Lower lobe of right lung (tissue), 2 donors: ENCODE measurements at regions not wholly inside any gene's neighbourhood (a gene's known extent, or its start where the extent isn't known, plus 50 kb on each side); places are given as distances from the start of the nearest gene placed in this dataset.

Source experiments
- ATAC-seq, 2 donors: fragments of 200-7000 bp; cut with Tn5 transposase; one replicate each; pipeline ENCODE4 v1.9.1; 2020 to 2022; ENCODE audit warnings: mild to moderate bottlenecking in 2 of 2, moderate library complexity in 2 of 2
- DNase-seq: peaks from one replicate; pipeline ENCODE4 v3.0.0-alpha.2; 2020
- H3K27ac ChIP-seq: fragments of 200-600 bp; one replicate; pipeline ENCODE4 v1.8.0; 2022
- H3K27me3 ChIP-seq: fragments of 200-600 bp; one replicate; pipeline ENCODE4 v1.8.0; 2022; ENCODE audit warnings: low read depth
- H3K36me3 ChIP-seq: fragments of 200-600 bp; one replicate; pipeline ENCODE4 v1.8.0; 2022; ENCODE audit warnings: mild to moderate bottlenecking
- H3K4me1 ChIP-seq: fragments of 200-600 bp; one replicate; pipeline ENCODE4 v1.8.0; 2022
- H3K4me3 ChIP-seq: fragments of 200-600 bp; one replicate; pipeline ENCODE4 v1.8.0; 2022; ENCODE audit warnings: mild to moderate bottlenecking
- H3K9me3 ChIP-seq: fragments of 200-600 bp; one replicate; pipeline ENCODE4 v1.8.0; 2022
- CTCF ChIP-seq: fragments of 200-600 bp; IDR thresholded peaks from one replicate; pipeline ENCODE4 v1.8.0; 2022; ENCODE audit warnings: antibody characterized with exemption, mild to moderate bottlenecking
- intact Hi-C: fragments of 100-400 bp; cut with DNase I; formaldehyde crosslinking; loops from one replicate; pipeline ENCODE4 v1.11.0; 2022
- donor health status: DM: no; HTN: yes; CAD: no; lungs with severe emphysema.

DNA sequence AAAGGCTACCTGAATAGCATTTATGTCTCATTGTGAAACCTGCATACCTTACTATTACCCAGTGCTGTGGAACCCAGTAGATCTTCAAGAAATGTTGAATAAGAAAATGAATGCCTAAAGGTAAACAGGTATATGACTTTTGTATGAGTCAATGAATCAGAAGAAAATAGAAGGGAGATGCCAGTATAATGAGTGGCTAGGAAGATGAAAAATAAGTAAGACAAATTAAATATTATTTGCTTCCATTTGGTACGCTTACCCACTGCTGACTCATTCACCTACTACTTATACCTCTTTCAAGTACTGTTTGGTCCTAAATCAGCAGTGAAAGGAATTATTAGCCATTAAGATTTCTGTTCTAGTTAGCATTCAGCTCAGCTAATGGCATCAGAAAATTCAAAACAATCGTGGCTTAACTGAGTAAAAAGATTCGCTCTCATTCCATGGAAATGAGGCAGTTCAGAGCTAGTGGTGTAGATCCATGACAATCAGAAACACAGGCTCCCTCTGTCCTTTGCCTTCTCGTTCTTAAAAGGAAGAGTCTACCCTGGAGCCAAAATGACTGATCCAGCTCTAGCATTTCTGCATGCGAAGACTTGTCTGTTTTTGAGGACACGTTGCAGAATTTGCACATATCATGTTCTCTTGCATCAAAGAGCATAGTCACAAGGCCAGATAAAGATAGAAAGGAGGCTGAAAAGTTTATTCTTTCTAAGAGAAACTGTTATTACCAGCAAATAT is 705.8 kb upstream of the USP15 start:
- no peaks in the 10 kb centered on the region for H3K36me3 ChIP-seq
- H3K9me3 ChIP-seq, result no peaks in the 10 kb centered on the region
- intact Hi-C loops, result no loop called here
- no peaks in the 10 kb centered on the region for H3K4me1 ChIP-seq
- no peak overlapping the region for H3K27ac ChIP-seq
- H3K4me3 ChIP-seq, result no peak overlapping the region
- no peak for DNase-seq
- no peak for TF ChIP-seq CTCF
- H3K27me3 ChIP-seq, result no peaks in the 10 kb centered on the region
- ATAC-seq, result no peak

DNA sequence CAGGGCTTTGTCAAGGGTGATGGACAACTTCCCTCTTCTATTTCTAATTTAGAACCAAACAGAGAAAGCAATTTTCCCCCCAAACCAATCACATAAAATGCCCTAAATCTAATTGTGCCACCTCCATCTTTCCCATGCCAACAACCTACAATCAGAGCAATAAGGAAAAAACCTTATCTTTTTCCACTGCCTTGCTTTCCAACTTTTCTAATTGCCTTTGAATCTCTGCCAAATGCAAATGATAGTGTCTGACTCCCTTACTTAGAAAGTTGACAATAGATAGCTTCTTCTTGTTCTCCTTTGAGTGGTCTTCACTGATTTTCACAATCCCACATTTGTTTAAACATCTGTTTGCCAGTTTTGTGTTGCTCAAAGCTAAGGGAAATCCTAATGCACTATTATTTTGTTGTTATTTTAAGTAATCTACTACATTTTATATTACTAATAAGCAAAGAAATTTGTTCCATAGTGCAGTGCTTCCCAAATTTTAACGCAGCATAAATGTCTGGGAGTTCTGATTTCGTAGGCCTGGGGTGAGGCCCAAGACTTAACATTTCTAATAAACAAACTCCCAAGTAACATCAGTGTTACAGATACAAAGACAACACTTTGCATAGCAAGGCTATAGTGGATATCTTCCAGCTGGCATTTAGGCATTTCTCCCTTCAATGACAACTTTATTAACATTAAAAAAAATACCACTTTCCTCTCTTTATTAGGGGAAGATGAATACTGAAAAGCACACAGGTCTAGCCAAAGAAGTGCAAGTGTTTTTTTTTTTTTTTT is 696.3 kb upstream of the USP15 start:
- DNase-seq, result no peak

DNA sequence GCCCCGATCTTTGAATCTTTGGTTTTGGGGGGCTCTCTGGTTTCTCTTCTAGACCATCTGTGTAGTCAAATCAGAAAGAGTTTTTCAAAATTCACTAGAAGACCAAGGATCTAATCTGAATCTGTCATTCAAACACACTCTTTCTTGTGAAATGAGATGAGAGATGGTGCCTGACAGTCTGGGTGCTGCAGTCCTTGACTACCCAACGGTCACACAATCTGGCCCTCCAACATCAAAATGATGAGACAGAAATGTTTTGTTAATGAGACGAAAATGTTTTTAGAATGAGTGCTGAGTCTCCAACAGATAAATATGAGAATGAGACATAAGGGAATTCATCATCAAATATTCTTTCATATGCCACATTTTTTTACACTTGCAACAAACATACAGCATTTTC is 695.7 kb upstream of the USP15 start:
- no peaks in the 10 kb centered on the region for H3K9me3 ChIP-seq
- no peaks in the 10 kb centered on the region for H3K4me1 ChIP-seq
- ATAC-seq (no peak), DNase-seq (no peak)
- no peak overlapping the region for H3K27ac ChIP-seq
- intact Hi-C loops, result no loop called here
- TF ChIP-seq CTCF, result no peak
- H3K36me3 ChIP-seq, result no peaks in the 10 kb centered on the region
- no peaks in the 10 kb centered on the region for H3K27me3 ChIP-seq
- no peak overlapping the region for H3K4me3 ChIP-seq

More for the DNA sequence above, 696.3 kb upstream of the USP15 start:
- no peaks in the 10 kb centered on the region for H3K27me3 ChIP-seq
- ATAC-seq, result no peak
- H3K27ac ChIP-seq, result no peak overlapping the region
- intact Hi-C loops, result no loop called here
- no peak for TF ChIP-seq CTCF
- H3K4me3 ChIP-seq, result no peak overlapping the region
- H3K36me3 ChIP-seq, result no peaks in the 10 kb centered on the region
- no peaks in the 10 kb centered on the region for H3K9me3 ChIP-seq
- H3K4me1 ChIP-seq, result no peaks in the 10 kb centered on the region

DNA sequence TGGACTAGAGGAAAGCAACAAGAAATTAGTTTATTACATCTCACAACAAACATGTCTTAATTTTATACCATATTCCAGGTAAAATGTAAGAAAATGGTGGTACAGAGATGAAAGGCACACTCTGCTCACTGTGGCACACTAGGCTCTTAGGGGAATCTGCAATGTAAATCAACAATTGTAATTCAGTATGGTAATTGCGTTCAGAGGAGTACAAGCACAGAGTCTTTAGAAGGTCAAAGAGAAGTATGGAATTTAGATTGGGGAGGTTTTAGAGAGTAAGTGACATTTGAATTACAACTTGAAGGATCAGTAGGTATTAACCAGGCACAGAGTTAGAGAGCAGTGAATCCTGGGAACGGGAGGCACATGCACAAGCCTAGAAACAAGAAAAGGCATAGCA is 694.0 kb upstream of the USP15 start:
- no peak for TF ChIP-seq CTCF
- no peak overlapping the region for H3K4me3 ChIP-seq
- no peaks in the 10 kb centered on the region for H3K36me3 ChIP-seq
- H3K27ac ChIP-seq, result no peak overlapping the region
- intact Hi-C loops, result no loop called here
- no peak for ATAC-seq
- no peaks in the 10 kb centered on the region for H3K9me3 ChIP-seq
- no peaks in the 10 kb centered on the region for H3K27me3 ChIP-seq
- DNase-seq, result no peak
- no peaks in the 10 kb centered on the region for H3K4me1 ChIP-seq

GRCh38 chr12:61574339-61574738 is 685.9 kb upstream of the USP15 start:
- intact Hi-C loops, result no loop called here
- DNase-seq, result no peak
- no peak overlapping the region for H3K27ac ChIP-seq
- no peak for ATAC-seq
- no peak for TF ChIP-seq CTCF
- no peaks in the 10 kb centered on the region for H3K9me3 ChIP-seq
- H3K4me1 ChIP-seq, result no peaks in the 10 kb centered on the region
- no peak overlapping the region for H3K4me3 ChIP-seq
- H3K27me3 ChIP-seq, result no peaks in the 10 kb centered on the region
- no peaks in the 10 kb centered on the region for H3K36me3 ChIP-seq
